ENCODE measurements at regions not wholly inside any gene's neighbourhood (a gene's known extent, or its start where the extent isn't known, plus 50 kb on each side); places are given as distances from the start of the nearest gene placed in this dataset.

DNA sequence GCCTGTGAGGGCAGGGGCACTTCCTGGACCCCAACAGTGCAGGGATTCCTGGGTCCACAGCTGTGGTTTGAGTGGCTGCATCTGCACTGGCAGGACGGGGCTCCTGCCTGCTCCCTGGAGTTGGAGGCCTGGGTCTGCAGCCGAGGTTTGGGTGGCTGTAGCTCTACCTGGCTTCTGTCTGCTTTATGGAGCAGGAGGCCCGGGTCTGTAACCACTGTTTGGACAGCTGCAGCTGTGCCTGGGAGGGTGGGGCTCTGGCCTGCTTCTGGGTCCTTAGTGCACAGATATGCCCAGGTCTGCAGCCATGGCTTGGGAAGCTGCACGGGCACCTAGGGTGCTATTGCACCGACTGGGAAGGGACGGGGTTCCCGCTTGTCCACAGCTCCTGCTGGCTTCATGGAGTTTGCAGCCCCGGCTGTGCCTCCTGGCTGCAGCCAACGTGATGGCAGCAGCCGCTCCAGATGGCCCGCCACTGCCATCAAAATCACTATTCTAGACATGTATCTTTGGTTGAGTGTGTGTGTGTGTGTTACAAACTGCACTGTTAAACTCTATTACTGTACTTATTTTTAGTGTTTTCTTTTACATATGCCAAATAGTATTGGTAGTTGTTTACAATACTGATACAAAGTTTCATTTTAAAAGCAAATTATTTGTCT, 412.3 kb upstream of the KIRREL3 start:
- DNase-seq (ENCODE audit: low spot score): no peak

DNA sequence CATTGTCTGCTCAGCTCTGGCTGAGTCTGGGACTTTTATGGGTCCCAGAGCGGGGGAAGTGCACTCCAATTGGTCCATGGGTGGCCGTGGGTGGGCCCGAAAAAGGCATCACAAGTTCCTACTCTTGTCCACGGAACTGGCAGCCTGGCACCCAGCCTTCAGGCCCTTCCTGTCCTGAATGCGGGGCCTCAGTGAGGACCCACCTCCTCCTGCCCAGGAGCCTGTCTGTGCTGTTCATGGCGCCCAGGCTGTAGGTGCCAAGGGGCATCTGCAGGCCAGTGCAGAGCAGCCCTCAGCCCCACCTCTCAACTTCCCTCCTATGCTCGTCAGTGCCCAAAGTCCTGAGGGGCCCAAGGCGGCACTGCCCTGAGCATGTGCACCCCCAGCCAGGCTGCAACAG, 411.7 kb upstream of the KIRREL3 start:
- DNase-seq (ENCODE audit: low spot score): no peak

DNA sequence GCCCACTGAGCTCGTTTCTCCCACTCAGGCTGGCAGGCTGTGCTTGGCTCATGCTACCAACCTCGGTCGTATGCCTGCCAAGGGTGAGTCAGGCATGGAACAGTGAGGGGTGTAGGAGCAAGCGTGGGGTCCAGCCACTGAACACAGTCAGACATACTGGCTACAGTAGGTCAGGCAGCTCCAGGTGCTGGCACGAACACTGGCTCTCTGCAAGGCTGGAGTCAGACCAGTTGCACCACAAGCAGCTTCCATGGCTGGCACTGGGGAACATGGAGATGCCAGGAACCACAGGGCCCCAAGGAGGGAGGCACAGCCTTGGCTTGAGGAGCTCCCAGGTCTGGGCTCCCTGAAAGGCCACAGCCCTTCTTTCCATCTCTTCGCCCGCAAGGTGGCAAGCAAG, 410.7 kb upstream of the KIRREL3 start:
- DNase-seq (ENCODE audit: low spot score): no peak

DNA sequence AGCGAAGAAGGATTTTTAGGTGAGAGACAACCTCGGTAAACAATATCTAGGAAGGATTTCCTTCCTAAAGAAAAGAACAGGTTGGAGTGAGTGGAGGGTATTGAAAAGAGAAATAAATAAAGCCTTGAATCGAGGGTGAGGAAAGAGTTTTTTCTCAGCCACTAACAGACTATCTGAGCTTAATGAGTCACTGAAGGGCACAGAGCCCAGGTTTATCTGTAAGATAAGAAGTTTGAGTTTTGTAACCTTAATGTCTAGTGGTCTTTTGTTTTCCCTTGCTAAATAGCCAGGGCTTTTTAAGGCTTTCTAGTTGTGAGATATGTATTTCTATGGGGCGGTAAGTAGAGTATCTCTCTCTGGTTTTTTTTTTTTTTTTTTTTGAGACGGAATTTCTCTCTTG, 394.5 kb upstream of the KIRREL3 start:
- DNase-seq (ENCODE audit: low spot score): no peak

DNA sequence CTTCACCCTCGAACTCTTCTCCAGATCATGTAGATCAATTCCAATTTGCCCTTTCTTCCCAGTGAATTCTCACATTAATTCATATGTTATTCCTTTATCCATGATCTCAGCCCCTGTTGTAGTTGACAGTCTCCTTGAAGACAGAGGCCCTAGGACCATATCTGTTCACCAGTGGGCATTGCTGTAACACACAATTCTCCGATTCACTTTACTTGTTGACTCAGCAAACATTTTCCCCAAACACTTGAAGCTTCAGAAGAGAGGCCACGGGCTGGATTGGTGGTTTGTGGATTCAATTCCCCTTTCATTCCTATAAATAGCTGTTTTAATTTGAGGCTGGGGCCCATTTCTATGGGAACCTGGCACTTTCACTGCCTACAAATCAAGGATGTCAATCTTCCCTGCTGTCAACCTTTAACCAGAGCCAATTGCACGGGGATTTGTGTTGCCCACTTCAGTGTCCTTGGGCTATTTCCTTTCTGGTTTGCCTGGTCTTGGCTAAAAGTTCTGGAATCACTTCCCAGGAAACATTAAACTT, 393.0 kb upstream of the KIRREL3 start:
- no peak for DNase-seq (ENCODE audit: low spot score)

DNA sequence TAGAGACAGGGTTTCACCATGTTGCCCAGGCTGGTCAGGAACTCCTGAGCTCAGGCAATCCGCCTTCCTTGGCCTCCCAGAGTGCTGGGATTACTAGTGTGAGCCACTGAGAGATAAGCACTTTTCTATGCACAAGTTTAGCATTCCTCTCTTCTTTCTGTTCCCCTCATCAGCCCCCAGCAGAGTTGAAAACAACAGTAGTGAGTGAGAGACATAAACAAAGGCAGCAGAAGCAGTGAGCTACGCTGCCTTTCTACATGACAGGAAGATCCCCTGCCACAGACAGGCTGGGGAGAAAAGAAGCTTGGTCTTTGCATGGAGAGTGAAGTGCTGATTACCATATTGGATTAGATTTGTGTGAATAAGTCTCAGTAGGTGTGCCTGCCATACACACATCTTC, 392.0 kb upstream of the KIRREL3 start:
- DNase-seq (ENCODE audit: low spot score): no peak

DNA sequence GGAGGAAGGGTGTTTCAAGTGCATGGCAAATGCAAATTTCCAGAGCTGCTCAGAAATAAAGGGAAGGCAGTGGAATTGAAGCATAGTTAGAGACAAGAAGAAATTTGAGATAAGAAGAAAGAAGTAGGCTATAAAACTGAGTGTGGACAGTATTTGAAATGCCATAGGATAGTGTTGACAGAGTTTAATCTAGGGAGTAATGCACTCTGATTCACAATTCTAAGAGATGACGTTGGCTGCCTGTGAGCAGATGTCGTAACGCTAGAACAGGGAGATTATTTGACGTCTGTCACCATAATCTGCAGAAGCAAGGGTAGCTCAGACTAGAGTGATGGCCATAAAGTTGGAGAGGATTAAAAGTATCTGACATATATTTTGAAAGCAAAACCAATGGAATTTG, 389.9 kb upstream of the KIRREL3 start:
- no peak for DNase-seq (ENCODE audit: low spot score)

DNA sequence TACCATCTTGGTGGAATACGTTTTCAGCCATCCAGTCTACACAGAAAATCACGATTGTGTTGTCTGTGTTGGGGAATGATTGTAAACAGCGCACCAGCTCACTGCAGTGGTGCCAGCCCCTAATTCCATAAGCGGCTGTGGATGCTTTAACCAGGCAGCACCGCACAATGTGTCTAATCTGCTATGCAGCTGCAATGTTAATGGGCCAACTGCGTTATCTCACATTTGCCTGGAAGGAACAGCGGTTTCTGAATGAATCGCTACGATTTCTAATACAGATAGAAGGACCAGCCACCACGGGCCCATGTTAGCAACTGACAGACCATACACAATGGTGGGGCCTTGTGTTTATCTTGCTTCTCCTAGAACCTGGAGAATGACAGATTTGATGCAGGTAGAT, 384.5 kb upstream of the KIRREL3 start:
- no peak for DNase-seq (ENCODE audit: low spot score)

DNA sequence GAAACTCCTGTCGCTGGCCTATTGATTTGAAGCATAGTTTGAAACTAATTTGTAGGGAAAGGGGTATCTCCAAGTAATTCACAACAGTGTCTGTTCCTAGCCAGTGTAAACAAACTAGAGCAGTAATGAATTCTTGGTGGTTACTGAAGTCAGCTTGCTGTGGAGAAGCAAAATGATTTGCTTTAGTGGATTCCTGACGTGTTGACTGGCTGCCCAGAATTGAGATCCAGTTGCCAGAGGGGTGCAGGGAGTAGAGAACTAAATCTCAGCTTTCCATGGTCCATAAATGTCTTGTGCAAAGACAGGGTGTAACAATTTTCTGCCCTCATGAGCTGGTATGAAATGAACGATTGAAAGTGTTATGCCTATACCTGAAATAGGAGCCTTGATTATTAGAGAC, 382.5 kb upstream of the KIRREL3 start:
- DNase-seq (ENCODE audit: low spot score): no peak

DNA sequence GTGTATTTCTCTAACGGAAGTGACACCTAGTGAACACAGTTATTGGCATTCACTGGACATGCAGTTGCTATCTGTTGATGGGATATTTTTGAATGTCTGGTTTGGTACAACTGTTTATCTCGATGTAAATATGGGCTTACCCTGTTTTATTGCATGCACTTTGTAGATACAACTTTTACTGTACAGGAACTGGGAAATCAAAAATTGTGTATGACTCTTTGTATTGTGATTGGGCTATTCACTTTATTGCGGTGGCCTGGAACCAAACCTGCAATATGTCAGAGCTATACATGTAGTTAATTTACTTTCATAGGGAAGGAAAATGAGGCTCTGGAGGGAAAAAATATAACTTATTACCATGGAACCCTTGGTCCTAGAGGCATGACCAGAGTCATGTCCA, 380.7 kb upstream of the KIRREL3 start:
- DNase-seq (ENCODE audit: low spot score): no peak

DNA sequence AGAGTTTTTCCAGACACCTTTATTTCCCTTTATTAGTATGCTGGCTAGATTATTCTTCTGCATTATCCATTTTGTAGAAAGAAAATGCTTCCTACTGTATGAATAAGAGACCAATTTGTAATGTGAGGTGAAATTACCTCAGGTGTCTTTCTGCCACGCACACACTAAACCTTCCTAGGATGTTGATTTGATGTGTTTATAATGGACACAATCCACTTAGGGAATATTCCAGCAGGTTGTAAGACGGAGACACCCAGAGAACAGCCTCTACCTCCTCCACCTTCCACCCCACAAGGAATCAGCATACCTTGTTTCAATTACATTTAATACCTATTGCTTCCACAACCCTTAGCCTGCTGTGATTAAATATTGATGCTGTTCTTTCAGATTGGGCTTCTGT, 379.1 kb upstream of the KIRREL3 start:
- DNase-seq (ENCODE audit: low spot score): no peak

DNA sequence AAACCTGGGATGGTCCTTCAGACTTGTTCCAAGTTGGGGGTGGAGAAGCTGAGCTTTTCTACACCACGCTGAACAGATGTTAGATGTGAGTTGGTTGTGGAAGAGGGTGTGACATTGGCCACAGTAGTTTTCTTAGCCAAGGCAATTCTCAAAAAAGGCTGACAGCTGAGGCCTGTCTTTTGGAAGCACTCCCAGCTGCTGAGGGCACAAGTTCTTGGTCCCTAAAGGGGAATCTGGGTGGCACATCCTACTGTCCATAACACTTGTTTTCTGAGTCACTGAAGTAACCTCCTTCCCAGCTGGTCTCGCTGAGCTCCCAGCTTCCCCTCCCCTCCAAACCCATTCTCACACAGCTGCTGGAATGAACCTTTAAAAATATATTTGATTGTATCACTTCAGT, 375.7 kb upstream of the KIRREL3 start:
- no peak for DNase-seq (ENCODE audit: low spot score)

DNA sequence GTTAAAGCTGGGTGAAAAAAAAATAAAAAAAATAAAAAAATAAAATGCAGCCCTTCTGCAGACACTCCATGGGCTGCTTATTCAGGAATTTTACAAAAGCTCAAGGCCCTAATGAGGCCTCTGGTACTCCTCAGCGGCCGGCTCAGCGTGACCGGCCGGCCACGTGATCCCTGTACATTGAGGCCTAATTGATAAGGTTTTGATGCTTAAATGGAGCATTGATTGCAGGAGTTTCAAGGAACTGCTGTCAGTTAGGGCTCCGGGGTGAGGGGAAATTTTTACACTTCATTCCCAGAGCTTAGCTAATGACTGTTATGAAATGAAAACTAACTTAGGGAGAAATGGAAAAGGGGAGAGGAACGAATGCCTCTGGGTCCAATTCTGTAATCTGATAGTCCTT, 368.8 kb upstream of the KIRREL3 start:
- DNase-seq (ENCODE audit: low spot score): no peak

DNA sequence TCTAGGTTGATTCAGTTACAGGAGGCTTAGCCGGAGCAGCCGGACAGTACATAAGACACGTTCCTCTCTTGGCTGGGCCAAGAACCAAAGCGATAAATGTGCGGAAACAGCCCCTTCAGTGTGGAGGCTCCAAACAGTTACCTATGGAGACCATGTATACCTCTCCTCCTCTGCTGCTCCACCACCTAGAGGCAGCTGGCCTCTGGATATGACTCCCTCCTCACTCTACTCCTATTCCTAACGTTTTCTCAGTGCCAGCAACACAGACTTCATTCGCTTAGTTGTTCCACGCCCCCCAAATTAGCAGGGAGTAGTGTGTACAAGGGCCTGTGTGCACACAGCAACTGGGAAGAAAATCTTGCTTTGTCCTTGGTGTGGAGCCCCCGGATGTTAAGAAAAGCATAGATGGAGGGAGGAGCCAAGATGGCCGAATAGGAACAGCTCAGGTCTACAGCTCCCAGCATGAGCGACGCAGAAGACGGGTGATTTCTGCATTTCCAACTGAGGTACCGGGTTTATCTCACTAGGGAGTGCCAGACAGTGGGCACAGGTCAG, 362.3 kb upstream of the KIRREL3 start:
- DNase-seq (ENCODE audit: low spot score): no peak

DNA sequence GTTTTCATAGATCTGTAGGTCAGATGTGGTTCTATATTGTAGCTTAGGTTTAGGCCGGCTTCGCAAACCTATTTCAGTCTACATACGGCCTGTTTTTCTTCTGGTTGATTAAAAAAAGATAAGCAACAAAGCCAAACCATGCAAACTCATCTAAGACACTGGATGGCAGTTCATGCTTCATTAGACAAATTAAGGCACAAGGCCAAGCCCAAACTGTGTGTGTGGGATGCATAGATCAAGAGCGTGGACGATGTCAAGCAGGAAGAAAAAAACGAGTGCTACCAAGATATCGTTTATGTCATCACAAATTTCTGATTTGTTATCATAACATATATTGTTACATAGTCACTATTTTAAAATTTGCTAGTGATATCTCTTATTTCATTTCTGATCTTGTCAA, 357.6 kb upstream of the KIRREL3 start:
- DNase-seq (ENCODE audit: low spot score): no peak

DNA sequence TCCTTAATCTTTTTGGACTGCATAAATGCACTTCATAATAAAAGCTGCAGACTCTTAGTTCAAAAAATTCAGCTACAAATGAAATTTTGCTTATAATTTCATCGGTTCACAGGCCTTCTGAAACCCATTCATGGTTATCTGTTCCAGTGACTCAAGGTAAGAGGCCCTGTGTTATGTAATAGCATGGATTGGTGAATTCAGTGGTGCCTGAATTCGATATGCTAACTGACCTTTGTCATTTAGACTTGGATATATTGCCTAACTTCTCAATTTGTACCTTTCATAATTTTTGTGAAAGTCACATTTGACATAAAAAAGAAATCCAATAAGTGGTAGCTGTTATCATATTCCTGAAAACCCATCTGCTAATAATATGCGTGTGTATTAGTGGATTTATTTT, 349.9 kb upstream of the KIRREL3 start:
- DNase-seq (ENCODE audit: low spot score): no peak

DNA sequence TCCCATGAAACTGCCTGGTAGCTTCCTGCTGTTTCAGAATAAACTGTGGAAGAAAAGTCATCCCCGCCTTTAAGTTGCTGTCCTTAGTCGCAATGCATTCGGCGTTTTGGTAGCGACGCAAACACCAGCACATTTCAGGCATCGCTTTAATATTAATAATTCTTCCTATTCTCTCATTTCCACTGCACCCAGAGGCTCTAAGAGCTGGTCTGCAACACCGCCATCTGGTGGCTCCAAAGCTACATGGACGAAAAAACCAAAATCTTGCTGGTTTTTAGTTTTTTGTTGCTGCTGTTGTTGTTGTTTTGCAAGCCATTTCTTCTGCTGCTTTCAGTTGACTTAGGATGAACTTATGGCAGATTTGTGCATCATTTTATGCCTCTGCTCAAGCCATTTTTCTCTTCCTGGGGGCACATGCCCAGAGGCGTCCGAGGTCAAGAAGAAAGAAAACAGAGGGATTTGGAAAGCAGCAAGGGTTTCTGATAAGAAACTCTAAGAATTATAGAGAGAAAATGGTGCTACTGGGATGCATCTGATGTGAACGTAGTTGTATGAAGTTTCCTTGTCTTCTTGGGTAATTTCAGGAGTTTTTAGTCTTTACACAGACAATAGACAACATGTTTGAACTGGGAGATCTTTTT, 345.4 kb upstream of the KIRREL3 start:
- no peak for DNase-seq (ENCODE audit: low spot score)

DNA sequence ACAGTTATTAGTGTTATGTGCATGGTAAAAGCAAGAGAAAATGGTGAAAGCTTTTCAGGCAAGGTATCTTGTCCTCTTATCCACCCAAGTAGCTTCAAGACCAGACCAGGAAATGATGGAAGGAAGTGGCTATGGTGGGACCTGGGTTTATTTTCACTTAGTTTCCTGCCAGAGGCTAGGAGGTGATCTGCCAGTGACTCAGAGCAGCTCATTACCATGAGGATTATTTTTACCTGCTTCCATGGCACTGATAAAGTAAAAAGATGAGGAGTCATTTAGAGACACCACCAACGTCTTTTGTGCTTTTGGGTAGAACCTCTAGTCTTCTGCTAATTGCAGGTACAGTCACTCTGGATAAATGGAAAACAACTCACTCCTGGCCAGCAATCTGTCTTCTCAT, 339.9 kb upstream of the KIRREL3 start:
- DNase-seq (ENCODE audit: low spot score): no peak

DNA sequence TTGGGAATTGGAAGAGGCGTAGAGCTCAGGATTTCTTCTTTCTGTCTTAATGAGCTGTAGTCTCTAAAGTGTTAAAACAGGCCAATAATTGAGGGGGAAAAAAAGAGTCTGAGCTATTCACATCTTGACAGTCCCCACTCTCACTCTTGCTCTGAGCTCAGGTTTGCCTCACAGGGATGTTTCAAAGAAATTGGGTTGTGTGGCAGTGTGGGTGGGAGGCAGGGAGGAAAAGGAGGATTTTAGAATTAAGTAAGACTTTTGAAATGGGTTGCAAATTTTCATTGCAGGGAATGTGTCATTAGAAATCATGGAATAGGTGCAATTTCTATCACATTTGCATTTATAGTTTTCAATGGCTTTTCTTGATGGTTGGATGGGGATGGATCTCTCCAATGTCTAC, 338.8 kb upstream of the KIRREL3 start:
- no peak for DNase-seq (ENCODE audit: low spot score)

DNA sequence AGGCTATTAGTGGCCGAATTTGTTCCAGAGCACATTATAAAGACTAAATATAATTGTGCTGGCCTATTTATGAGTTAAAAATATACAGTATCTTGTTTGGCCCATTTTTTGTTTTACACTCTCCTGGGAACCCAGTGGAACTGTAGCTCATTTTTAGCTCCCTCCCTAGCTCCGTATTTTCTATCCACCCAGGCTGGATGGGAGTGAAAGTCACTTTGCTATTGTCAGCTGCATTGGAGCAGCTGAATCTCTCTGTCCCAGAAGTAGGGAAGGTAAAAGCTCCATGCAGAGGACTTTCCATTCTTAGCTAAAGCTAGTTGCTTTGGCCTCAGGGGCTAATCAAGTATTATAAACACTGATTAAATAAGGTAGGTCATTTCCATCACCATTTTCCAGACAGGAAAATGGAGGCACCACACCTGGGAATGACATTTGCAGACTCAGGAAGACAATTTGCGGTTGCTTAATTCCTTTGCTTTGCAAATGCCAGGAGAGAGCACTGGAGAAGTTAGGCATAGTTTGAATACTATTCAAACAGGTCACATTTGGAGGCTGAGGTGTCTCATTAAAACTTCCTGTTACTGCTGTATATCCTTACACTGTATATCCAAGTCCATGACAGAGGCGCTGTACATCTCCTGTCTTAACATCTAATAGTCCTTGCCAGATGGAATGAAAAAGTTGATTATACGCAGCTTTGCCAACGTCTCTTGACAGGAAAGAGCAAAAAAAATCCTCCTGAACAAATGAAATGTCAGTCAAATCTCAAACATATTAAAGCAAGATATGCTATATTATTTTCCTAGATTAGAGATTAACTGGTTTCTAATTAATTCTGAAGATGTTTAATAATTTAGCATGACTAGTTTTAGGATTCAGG, 338.1 kb upstream of the KIRREL3 start:
- no peak for DNase-seq (ENCODE audit: low spot score)

DNA sequence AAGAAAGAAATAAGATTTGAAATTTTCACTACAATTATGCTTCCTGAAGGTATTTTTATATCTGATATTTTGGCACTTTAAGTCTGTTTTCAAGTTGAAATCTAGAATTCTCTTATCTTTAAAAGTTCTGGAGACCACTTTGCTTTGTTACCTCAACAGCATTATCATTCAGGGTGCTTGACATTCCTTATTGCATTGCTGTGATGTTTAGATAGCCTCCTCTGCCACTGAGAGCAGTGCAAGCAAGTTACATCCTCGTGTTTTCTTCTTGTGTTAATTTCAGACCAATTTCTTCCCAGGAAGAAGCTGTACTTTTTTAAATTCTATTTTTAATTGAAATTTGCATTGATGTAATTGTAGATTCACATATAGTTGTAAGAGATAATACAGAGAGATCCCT, 333.9 kb upstream of the KIRREL3 start:
- DNase-seq (ENCODE audit: low spot score): no peak

DNA sequence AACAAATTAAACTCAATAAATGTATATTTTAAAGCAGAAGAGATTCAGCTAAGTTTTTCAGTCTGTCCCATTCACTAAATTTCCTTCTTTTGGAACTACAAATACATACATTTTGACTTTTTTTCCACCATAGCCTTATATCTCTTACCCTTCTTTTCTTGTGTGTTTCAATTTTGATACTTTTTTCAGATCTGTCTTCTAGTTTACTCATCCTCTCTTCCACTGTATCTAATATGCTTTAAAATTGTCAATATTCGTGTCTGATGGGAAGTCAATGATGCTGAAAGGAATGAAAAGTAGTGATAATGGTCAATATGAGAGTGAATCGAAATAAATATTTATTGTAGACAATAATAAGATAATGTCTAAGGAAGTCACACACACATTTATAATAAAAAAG, 332.3 kb upstream of the KIRREL3 start:
- no peak for DNase-seq (ENCODE audit: low spot score)

DNA sequence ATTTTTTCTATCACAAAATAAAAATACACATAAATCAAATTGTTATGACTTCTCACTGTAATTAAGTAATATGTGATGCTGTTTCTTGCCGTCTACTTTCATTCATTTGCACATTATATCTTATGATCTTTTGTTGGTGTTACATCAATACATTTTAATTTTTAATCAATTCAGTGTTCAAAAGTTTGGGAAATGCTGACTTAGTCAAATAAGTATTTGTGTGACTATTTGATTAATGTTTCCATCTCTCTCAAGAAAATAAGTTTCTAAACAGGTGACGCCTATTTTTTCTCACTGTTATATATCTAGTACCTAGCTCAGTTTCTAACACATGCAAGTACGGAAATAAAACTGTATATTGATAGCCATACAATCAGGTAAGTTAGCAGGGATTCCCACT, 329.5 kb upstream of the KIRREL3 start:
- no peak for DNase-seq (ENCODE audit: low spot score)
